ENCODE measurements at regions not wholly inside any gene's neighbourhood (a gene's known extent, or its start where the extent isn't known, plus 50 kb on each side); places are given as distances from the start of the nearest gene placed in this dataset.
A peak's percentile ranks its signal among the peaks of the same experiment; 100 is the strongest.

DNA sequence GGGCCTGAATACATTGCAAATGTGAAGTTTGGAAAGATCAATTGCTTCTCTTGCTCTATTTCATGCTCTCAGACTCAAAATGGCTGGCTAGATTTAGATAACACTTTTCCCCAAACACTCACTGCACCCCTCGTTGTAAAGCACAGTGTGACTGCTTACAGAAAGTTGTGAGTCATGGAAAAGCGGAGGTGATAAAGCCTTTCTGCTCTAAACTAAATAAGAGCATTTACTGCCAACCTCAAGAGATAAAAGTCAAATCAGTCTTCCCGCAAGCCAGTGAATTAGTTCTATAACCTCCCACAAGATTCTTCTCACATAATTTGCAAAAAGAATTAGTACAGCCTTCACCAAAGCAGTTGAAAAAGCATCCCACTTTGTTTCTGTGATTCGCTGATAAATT is 168.7 kb downstream of the WT1 start:
- DNase-seq (ENCODE audit: low spot score) = no peak

GRCh38 chr11:32267679-32268187 is 167.6 kb downstream of the WT1 start:
- no peak for DNase-seq (ENCODE audit: low spot score)

DNA sequence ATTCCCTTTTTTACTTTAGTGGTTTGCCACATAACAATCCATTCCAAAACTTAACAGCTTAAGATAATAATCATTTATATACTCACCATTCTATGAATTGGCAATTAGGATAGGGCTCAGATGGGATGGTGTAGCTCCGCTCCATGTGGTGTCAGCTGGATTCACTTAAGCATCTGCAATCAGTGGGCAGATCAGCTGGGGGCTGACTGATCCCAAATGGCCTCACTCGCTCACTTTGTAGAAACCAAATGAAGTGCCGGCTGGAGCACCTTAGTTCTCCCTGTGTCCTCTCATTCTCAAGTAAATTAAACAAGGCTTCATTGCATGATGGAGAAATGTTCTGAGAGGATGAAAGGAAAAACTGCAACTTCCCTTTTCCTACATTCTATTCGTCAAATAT is 161.4 kb downstream of the WT1 start:
- DNase-seq (ENCODE audit: low spot score) = no peak

DNA sequence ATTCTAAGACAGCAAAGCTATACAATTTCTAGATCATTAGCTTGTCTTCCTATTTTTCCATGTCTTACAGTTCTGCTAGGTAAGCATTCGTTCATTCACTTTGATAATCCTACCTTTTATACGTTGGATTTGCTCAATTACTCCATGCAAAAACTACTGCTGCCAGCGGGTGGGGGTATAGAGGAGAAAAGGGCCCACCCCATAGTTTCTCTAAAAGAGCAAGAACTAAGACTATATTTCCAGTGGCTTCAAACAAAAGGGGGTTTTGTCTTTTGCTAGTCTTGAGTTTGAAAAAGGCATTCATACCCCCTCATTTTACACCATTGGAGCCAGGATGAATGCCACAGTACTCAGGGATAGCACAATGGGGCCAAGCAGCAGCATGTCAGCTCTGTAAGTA is 155.7 kb downstream of the WT1 start:
- DNase-seq (ENCODE audit: low spot score) = no peak

GRCh38 chr11:32280339-32280738 is 155.0 kb downstream of the WT1 start:
- DNase-seq (ENCODE audit: low spot score) = no peak

- no peak for DNase-seq (ENCODE audit: low spot score)
Measured at GRCh38 chr11:32288276-32288675, 147.1 kb downstream of the WT1 start.

GRCh38 chr11:32289701-32290100 is 145.6 kb downstream of the WT1 start:
- no peak for DNase-seq (ENCODE audit: low spot score)

DNA sequence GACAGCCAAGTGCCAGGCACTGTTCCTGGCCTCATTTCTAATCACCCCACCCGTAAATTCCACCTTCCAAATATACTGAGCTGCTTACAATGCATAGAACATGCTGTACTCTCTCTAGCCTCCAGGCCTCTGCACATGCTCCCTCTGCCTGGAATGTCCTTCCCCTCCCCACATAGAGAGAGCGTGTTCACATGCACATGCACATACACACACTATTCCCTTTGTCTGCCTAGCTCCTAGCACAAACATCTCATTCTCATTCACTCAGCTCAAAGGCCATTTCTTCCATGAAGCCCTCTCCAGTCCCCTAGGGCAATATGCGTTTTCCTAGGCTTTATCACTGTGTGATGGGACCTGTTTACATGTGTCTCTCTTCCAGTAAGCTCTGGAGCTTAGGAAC is 144.6 kb downstream of the WT1 start:
- DNase-seq (ENCODE audit: low spot score) = no peak

GRCh38 chr11:32297611-32298011 is 137.7 kb downstream of the WT1 start:
- DNase-seq (ENCODE audit: low spot score) = peak; percentile 77

DNA sequence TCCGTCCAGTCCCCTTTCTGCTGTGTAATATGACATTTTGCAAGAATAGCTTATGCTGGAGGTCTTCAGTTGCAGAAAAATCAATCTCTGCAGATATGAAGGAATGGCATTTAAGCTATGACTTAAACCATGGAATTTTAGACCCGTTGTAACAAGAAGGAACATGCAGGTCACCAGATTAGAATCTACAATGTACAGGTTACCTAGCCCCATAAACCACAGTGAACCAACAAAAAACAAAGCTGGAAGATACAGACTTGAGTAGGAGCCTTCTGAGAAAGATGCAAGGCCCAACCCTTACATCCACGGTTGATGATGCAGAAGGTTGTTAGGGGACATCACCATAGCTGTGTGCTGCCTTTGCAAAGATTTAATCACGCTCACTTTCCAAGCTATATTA is 132.5 kb downstream of the WT1 start:
- no peak for DNase-seq (ENCODE audit: low spot score)

GRCh38 chr11:32304521-32304920 is 130.8 kb downstream of the WT1 start:
- DNase-seq (ENCODE audit: low spot score) = no peak

DNA sequence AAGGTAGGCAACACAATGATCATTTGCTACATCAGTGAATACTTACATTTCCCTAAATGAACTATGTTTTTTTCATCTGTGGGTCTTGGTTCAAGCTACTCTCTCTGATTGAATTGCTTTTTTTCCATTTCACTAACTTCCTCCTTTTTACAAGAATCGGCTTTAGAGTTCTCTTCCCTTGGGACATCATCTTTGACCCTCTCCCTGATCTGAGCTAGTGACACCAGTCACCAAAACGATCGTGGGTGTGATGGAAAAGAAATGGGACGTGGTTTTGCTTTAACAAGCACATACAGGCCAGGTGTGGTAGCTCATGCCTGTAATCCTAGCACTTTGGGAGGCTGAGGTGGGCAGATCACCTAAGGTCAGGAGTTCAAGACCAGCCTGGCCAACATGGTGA is 129.9 kb downstream of the WT1 start:
- no peak for DNase-seq (ENCODE audit: low spot score)

DNA sequence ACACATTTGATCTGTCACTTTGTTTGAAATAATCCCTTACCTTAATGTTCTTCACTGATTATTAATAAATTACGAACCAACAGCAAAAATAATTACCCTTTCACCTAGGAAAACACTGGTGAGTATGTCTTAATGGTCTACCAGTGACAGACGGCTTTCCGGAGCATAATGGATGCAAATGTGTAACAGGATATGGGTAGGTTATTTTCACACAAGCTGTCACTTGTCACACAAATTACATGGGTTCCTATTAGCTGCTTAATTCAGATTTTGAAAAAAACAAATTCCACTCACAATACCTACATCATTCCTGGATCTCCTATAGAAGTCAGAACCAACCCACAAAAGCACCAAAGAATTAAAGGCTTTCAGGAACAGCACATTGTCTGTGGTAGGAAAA is 127.9 kb downstream of the WT1 start:
- no peak for DNase-seq (ENCODE audit: low spot score)

DNA sequence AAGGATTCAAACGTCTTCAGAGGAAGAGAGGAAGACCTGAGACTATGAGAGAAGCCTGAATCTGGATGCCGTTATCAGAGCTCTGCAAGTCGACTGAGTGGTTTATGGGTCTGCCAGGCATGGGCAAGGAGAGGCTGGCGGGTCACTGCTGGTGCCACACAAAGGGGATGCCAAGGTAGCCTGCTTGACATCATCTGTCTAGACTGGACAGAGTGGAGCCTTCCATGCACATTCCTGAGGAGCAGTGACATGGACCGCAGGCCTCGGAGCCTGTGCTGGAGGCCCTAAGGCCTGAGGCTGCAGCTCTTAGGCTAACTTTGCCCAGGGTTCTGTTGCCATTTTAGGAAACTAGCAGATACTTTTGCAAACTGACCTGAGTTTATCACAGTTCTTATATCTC is 127.4 kb downstream of the WT1 start:
- no peak for DNase-seq (ENCODE audit: low spot score)

GRCh38 chr11:32309530-32310213 is 125.7 kb downstream of the WT1 start:
- DNase-seq (ENCODE audit: low spot score) = no peak

DNA sequence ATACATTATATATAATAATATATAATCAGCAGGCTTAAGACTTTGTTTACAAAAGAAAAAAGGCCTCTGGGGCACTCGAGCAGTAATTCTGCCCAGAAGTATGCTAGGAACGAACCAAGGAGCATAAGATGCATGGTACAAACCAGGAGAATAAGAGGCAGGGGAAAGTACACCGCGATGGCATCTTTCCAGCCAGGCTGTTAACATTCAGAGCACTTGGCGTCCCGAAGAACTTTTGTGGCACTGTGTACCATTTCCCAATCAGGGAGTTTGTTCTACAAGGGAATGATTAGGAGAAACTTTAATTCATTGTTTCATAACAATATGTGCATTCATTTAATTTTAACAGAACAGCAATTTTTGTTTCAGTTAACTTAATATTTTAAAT is 125.1 kb downstream of the WT1 start:
- no peak for DNase-seq (ENCODE audit: low spot score)

DNA sequence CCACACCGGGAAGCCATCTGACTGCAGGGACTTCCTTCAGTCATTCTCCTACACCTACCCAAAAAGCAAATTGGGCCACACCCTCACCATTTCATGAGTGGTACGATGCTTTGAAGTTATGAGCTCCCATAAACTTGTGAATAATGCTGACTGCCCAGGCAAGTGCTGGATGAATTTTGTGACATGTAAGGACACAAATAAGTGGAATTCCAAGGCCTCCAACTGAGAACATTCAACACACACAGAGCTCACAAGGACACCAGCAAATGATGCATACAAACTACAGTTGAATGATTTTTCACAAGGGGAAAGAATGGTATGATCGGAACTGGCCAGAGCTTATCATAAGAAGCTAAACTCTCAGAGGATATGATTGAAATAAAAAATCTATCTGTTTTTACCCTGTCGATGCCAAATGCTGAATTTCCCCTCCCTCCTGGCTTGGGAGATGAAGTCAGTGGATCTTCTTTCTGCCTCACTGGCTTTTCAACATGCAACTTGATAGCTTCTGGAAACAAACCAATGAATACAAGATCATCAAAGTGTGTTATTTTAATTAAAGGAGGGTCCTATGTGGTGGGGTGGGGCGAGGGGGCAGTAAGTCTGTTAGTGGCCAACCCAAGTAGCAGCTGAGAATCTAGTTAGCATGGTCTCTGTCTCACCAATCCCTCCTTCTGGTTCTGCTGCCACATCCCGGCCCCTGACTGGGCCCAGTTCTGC is 123.8 kb downstream of the WT1 start:
- no peak for DNase-seq (ENCODE audit: low spot score)

- DNase-seq (ENCODE audit: low spot score) = no peak
Measured at GRCh38 chr11:32312206-32312817, 123.0 kb downstream of the WT1 start.

DNA sequence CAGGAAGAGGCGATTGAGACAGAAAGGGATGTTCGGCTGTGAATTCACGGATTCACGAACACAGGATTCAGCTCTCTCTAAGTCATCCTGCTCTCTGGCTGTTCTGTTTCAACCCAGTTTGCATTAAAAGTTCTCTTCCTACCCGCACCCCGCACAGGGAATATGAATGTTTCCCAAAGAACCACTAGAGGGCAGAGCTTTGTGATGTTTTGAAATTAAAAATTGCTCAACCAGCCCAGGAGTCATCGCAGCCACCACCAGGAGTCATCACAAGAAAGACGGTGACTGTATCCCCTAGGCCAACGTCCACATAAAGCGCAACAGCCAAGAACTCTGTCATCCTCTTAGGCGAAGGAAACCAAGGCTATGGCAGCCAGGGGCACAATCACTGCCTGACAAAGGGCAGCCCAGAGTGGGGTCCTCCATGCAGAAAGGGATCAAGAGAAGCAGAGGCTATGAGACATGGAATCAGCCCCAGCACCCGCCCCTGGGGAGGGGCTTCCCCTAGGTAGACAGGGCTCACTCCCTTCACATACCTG is 122.4 kb downstream of the WT1 start:
- DNase-seq (ENCODE audit: low spot score) = peak; percentile 23

DNA sequence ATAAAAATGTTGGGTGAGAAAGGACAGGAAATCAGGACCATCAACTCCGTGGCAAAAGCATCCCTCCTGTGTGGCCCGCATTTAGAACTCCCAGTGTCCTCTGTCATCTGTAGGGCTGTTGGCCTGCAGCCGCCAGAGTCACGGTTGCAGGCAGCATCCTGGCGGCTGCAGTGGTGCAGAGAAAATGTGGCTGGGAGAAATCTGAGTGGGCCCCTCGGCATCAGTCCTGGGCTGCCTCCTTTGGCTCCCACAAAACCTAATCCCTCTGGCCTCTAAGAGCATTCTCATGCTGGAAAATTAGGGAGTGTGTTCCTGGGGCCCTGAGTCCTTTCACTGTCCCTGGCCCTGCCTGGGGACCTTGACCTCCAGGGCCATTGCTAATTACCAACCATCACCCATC is 121.9 kb downstream of the WT1 start:
- DNase-seq (ENCODE audit: low spot score) = no peak

DNA sequence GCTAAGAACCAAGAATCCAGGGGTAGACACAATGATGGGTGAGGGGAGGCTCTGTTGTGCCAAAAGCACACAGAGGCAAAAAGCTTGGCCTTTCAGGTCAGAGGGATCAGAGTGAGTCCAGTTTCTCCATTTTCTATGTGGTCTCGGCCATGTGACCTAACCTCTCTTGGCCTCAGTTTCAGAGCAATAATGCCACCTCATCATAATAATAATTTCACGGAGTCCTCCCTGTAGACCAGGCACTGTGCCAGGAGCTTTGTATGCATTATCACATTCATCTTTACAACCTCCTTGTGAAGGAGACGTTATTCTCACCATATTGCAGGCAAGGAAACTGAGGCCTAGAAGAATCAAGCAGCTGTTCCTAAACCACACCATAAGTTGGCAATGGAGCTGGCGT is 120.2 kb downstream of the WT1 start:
- no peak for DNase-seq (ENCODE audit: low spot score)

DNA sequence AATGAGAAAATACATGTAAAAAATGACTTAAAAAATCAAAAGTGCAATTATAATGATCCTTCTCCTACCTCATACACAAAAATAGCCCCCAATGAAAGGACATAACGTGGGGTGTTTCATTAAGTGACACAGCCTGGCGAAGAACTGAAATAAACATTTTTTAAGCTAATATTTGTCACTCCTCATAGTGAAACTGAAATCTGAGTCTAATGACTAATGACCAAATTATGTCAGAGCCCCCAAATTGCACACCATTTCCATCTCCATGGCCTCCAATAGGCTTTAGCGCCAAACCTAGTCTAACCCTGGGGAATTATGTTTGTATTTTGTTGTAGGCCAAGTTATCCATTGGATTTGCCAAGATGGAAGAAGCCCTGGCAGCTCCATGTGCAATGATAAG is 119.1 kb downstream of the WT1 start:
- no peak for DNase-seq (ENCODE audit: low spot score)

Data from cerebellar cortex (tissue), 1 donor.